GM21717 (cell line): ENCODE measurements at regions not wholly inside any gene's neighbourhood (a gene's known extent, or its start where the extent isn't known, plus 50 kb on each side); places are given as distances from the start of the nearest gene placed in this dataset.

Experiments
- ATAC-seq: cut with Tn5 transposase; IDR thresholded peaks from one replicate; pipeline ENCODE4 v1.9.1; 2021; ENCODE audit warnings: mild to moderate bottlenecking, moderate library complexity; ENCODE audit not compliant: unreplicated experiment

DNA sequence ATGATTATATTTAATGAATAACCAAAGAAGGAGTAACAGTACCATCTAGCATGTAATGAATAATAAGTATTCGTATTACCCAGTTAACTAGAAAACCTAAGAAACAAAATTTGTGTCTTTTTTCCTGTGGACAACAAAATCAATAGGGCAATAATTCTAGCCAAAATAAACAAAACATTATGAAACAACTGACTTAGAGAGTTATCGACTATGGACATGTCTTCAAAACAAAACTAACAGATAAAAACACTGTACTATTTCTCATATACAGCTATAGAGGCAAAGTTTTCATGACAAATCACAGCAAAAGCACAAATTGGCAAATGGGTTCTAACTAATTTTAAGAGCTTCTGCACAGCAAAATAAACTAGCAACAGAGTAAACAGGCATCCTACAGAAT lies 224.1 kb downstream of the ALX1 start:
- ATAC-seq, result no peak

DNA sequence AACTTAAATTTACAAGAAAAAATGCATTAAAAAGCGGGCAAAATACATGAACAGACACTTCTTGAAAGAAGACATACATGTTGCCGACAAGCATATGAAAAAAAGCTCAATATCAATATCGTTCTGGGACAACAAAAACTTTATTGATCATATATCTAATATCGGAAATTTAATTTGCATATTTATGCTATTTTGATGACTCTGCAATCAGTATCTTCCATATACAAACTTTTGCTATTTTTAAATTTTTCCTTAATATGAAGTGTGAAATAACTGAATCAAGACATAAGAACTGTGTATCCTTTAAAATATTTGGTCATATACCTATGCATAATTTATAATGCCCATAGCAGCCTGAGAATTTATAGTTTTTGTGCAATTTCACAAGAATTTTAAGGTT lies 224.6 kb downstream of the ALX1 start:
- no peak for ATAC-seq

DNA sequence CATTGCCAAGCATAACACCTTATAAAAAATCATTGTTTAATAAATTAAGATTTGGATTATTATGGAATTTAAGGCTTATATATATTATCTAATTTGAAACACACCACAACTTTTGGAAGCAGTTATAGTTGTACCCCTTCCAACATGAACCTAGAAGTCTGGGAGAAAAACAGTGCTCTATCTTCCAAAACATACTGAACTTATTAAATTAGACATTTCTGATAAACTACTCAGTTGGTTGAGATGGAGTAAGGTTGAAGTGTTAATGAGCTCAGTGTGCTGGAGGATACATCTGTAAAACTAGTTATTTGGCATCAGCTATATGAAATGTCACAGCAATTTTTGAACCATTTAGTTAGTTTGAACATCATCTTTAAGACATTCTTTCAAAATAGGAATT lies 227.4 kb downstream of the ALX1 start:
- no peak for ATAC-seq

DNA sequence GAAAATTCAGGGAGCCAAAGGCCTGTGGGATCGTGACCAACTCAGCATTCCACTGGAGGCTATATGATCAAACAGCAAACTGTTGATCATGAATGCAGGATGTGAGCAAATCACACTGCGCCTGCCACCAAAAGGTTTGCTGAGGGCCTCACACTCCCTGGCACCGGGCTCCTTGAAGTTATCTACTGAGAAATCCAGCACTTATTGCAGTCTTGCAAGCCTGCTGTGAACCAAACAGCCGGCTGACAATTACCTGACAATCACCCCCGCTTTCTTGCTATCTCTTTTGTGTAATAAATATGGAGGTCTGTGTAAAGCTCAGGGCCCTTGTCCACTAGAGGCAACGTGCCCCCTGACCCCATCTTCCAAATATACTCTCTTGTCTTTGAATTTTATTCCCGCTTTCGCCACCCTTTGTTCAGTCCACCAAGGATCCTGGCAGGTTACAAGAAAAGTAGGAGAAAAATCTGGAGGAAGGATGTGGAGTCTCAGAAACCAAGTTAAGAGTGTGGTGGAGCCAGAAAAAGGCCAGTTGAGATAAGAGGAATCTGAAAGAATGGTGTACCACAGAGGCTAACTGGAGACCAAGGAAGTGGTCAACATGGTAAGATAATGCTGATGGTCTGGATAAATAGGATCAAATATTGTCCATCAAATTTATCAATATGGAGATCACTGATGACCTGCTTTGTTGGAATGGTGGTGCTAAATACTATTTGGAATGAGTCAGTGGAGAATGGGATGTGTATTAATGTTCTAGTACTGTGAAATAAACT lies 229.2 kb downstream of the ALX1 start:
- ATAC-seq, result peak; percentile 6

DNA sequence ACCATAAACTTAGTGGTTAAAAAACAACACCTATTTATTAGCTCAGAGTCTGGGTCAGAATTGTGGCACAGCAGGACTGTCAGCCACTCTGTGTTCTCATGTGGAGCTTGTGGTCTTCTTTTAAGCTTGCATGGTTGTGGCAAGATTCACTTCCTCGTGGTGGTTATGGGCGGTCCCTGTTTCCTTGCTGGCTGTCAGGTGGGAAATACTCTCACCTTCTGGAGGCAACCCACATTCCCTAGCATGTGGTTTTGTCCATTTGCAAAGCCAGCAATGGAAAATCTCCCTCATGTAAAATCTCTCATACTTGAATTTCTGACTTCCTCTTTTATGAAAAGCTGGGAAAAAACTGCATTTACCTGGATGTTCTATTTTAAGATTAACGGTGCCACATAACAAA lies 229.8 kb downstream of the ALX1 start:
- ATAC-seq, result peak; percentile 96

DNA sequence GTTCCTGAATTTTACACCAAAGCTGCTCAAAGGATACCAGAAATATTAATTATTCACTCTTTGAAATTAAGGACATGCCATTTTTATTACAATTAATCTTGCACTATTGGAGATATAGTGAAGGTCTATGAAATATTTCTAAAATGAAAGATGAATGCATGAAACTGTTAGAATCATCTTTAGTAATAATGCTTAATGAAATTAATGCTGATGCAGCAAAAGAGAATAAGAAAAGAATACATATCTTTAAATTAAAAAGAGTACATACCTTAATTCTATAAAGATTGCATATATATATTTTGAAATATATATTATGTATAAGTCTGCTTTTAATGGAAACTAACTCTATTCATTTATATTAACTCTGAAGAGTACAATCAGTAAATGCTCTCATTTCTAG lies 236.0 kb downstream of the ALX1 start:
- ATAC-seq, result no peak

DNA sequence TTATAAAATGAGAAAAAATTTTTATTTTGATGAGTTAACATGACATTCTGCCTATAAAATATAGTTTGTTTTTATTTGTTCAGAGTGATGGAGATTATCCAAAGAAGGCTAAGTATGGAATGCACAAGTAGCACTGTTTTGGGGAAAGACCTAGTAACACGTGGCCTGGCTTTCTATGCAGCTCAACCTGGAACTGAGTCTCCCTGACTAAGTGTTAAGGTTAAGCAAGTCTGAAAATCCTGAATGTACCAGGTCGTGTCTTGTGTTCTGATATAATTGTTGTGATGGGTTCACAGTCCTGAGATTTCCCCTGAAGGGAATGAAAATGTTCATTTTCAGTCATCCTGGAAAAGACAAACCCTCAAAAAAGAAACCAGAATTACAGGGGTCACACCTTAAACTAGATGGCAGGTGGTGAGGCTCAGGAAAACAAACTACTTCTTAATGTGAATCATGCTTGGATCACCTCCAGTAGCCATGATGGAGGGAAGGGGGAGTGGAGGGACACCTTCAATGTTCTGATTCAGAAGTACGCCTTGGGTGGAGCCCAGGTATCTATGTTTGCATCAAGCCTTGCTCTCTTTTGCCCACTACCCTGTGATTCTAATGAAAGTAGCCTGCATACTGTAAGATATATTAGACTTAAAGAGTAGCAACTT lies 236.8 kb downstream of the ALX1 start:
- no peak for ATAC-seq

DNA sequence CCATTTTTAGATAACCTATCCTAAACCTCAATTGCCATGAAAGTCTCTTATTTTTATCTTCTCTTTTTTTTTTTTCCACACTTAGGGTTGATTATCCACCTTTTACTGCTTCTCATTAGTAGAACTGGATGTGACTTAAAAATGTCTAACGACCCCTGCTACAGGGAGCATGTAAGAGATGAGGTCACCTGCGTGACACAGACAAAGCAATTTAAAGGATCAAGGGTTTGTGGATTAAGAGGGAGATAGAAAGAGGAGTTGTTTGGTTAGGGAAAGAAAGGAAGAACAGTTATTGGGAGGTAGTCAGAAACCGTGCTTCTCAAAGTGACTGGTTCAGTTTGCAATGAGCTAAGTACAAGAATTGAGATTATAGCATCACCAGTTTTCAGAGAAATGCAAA lies 239.1 kb downstream of the ALX1 start:
- ATAC-seq, result no peak

DNA sequence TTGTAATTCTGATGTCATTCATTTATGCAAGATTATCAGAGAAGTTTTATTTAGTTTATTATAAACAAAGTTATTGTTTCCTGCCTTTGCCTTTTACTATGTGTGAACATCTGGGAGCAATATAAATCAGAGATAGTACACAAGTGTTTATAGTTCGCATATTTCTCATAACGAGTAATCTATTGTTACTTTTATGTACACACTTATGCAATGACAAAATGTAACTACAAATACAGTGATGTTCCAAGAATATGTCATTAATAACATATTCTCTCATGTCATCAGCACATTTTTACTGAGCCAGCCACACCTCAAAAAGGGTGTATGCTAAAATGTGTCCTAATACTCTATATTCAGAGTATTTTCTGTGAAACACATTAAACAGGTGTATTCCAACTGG lies 243.2 kb downstream of the ALX1 start:
- ATAC-seq, result no peak

DNA sequence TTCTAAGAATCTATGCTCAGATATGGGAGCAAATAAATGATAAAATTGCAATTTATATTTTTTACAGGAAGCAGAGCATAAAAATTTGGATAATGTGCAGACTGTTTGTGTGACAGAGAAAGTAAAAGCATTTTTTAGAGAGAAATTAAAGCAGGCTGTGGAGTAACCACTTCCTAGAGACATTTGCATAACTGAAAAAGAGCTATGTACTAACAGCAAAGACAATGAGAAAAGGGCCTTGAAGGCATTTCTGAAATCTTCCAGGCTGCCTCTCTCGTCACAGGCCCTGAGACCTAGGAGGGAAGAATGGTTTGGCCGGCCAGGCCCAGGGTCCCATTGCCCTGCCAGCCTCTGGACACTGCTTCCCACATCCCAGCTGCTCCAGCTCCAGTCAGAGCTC lies 247.2 kb downstream of the ALX1 start:
- peak; percentile 82 for ATAC-seq

DNA sequence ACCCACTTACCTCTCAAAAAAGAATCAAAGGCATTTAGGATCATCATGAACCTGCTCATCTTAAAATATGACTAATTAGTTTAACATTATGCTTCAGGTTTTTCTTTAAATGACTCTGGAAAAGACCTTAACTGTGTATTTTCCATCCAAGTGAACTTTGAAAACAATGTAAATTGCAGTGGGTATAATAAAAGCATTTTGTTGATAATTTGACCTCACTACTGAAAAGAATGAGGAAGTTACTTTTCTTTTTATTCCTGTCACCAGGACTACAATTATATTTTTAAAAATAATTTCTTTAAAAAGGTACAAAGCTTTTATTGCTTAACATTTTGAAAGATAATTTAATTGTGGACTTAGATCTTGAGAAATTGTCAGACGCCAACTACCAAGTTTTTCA lies 249.9 kb downstream of the ALX1 start:
- ATAC-seq, result no peak

DNA sequence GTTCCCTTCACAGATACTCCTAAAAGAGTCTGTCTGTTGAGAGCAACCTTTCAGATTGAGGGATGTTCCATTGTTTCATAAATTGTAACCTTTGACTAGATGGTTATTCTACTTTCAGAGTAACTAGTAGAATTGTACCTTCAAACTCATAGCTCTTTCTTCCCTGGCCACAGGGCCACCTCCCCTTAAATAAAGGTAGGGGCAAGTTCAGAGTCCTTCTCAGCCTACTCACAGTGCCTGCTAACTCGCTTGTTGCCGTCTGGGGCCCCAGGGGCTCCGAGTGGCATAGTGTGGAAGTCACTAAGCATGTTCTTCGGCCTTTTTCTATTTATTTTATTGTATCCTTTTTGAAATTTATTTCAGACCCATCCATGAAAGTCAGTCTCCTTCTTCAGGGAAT lies 250.4 kb downstream of the ALX1 start:
- ATAC-seq, result no peak

DNA sequence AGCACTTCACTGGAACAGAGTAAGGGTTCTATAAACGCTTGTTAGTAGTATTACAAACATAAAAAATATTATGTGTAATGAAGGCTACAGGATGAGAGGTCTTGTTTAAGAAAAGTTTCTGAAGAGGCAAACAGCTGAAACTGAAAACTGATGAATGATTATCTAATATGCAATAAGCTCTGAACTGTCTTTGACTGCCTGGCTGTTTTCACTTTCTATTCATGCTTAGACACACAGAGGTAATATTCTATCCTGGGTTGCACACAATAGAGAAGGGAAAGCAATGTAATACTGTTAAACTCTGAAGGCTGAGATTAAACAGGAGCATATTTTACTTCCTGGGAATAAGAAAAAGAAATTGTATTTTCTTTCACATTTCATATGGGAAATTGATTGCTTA lies 251.3 kb downstream of the ALX1 start:
- peak; percentile 89 for ATAC-seq

DNA sequence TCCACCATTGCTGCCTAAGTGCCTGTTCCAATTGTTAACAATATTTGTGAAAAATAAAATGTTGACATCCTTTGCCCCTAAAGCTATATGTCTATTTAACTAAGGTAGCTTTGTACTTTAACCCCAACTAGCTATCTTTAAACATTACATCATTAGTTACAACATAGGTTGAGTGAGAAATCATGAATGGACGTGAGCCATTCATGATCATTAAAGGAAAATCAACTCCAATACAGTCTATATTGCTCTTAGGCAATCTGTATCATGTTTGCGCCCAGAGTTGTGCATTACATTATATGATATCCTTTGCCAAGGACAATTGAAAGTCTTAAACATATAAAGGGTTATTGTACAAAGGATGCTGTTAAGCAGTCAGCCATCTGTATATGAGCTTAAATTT lies 269.6 kb downstream of the ALX1 start:
- no peak for ATAC-seq

DNA sequence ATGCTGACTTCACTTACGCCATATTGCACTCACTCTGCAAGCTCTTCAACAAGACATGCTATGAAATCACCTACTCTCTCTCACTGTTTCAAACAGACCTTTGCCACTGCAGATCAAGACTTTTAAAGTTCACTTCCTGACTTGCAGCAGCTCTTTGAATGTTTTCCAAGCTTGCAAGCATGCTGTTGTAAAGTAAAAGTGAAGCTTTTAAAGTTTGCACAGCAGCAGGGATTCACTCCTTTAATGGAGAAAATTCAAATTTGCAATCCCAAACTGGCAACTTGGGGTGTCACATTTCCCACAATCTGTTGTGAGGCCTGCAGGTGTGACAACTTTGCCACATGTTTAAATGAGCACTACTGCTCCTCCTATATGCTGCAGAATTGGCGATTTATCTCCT lies 270.9 kb downstream of the ALX1 start:
- no peak for ATAC-seq

DNA sequence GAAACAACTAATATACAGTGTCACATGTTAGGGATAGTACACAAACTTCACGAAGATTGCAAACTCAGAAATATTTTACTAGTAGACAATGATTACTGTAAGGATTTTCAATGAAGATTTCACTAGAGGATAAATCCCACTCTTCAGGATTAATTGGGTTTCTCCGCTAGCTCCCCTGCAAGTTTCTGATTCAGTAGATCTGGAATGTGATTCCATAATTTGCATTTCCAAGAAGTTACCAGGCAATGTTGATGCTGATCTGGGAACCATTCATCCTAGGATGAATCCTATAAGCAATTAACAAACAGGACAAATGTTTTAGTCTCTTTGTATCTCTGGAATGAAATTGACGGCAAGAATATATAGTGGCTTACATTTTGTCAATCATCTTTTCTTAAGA lies 272.4 kb downstream of the ALX1 start:
- no peak for ATAC-seq

DNA sequence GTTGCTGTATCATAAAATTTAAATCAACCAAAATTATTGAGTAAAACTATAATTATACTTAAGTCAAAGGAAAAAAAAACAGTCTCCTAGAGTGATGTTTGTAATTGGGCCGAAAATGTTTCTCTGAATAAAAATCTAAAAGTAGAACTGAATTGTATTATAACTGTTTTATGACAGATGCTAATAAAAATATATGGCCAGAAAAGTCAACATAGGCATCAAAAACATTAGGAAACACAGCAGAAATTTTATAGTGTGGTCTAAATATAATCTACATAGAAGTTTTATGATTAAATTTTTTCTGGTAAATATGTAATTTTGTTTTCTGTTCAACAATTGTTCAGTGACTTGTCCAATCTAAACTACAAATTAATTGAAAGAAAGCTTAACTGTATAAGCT lies 277.8 kb downstream of the ALX1 start:
- ATAC-seq, result no peak

DNA sequence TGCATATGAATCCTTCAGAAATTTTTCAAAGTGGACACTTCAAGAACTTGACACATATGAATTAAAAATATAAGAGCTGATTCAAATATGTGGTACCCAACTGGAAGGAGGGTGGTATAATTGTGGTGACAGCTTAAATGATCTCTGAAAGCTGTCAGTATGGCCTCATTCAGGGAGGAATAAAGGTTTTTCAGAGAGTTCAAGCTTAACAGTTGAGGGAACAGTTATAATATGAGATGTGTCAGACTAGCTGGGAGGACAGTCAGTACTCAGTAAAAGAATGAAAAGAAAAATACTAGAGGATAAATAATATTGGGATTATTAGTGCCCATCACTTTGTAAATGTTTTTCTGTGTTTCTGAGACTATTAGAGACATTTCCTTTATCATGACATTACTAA lies 277.5 kb downstream of the RASSF9 start:
- ATAC-seq, result no peak

DNA sequence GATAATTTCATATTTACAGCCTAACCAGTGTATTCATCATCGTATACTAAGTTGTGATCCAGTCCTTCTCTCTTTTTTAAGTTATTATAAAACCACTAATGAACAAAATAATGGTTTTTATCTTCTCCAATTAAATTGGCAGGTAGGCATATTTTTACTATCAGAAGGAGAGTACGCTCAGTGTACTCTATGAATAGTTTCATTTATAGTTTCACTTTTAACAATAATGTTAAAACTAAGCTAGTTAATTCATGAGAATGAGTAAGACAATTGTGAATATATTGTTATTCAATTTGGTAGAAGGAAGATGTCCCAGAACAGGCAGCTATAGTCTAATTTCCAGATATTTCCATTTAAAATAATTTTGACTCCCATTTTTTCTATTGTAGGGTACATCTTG lies 277.1 kb downstream of the RASSF9 start:
- no peak for ATAC-seq

DNA sequence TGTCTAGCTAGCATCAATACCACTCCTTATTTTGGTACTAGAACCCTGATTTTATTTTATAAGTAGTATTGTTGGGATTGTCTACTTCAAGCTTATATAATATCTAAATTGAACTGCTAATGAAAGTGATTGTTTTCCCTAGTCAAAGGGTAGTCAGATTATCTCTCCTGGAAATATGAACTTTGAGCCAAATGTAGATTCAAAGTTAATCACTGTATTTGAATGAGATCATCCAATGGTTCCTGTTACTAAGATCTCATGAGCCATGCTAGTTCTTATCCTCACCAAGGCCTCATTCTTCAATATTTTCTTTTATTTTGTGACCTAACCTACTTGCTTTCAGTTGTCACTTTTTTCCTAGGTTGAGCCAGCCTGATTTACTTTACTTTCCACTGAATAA lies 276.7 kb downstream of the RASSF9 start:
- no peak for ATAC-seq

DNA sequence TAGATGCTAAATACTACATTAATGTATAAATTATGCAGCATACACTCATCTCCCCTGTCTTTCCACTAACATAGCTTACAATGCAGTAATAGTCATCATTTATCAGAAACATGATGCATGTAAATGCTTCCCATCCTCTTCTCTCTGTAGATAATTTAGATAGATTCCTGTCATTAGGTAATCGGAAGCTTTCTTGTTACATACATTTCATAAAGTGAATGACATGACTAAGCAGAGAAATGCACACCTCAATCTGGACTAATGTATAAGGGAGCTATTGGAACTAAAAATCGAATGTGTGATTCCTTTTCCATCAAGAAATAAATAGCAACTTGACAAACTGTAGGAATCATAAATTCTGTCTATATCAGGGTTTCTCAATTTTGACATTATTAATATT lies 273.4 kb downstream of the RASSF9 start:
- ATAC-seq, result no peak

DNA sequence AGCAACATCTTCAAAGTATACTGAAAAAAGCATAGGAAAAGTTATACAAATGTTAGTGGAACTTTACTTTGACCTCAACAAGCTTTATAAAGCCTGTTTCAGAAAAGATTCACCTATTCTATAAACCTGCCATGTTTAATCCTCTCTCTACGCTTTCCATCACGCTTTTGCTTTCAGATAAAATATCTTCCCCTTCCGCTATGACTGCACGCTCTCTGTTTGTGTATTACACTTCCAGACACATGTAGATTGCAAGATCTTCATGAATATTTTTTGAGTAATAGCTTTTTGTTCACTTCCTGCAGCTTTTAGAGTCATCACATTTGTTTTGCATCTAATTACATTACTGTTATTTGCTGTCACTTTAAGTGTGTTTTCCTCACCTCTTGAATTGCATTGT lies 271.4 kb downstream of the RASSF9 start:
- peak; percentile 46 for ATAC-seq
